ENCODE measurements at regions not wholly inside any gene's neighbourhood (a gene's known extent, or its start where the extent isn't known, plus 50 kb on each side); places are given as distances from the start of the nearest gene placed in this dataset.

DNA sequence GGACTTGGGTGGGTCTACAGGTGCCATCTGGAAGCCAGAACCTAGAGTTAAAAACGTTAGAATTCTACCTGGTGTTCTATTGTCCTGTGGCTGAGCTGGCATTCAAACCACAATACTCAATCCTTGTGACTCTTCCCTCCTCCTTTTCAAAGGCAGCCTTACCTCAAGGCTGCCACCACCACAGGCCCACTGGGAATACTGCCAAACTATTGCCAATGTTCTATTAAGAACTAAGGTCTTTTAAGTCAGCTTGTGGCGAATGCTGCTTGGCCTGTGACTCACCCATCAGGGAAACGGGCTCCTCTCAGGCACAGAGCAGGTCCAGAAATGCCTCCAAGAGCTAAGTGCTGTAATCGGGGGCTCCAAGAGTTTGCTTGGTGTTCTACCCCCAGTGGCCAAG is 1008.4 kb downstream of the JRKL start:
- H3K9me3 ChIP-seq (ENCODE audit: control insufficient read depth, low read depth, low read length): no peaks in the 10 kb centered on the region
- H2BK120ac ChIP-seq (ENCODE audit: low read depth, low read length, poor library complexity, severe bottlenecking): no peak overlapping the region
- Mint-ChIP-seq H3K27me3 (ENCODE audit: low read depth) (no peaks in the 10 kb centered on the region), H3K36me3 (ENCODE audit: insufficient read depth in 1 of 3, low read depth in 3 of 3) (no peaks in the 10 kb centered on the region; a peak in 1 of 7 replicates), H3K4me3 (no peak overlapping the region), H3K9me3 (no peaks in the 10 kb centered on the region), H3K27ac (no peak overlapping the region; a peak in 1 of 7 replicates), H3K4me1 (no peaks in the 10 kb centered on the region)
- no peak overlapping the region for H2AK5ac ChIP-seq (ENCODE audit: insufficient read length, low read length)
- H3K14ac ChIP-seq (ENCODE audit: insufficient read depth, low read length): no peak overlapping the region
- H2BK5ac ChIP-seq (ENCODE audit: insufficient read length, low read length): no peak overlapping the region
- no peak overlapping the region for H4K5ac ChIP-seq (ENCODE audit: insufficient read length, low read depth, low read length)
- no peak overlapping the region for H2BK12ac ChIP-seq (ENCODE audit: insufficient read length, low read depth, low read length)
- whole genome bisulfite sequencing (ENCODE audit: extremely low coverage, insufficient read length, low lambda C conversion rate): no CpG with 5 or more reads among the region's 4 CpGs
- no peaks in the 10 kb centered on the region for H3K27me3 ChIP-seq (ENCODE audit: insufficient read depth, low read length)
- H3K4me1 ChIP-seq (ENCODE audit: insufficient read depth, low read length): no peaks in the 10 kb centered on the region
- H2BK20ac ChIP-seq (ENCODE audit: low read depth, low read length, poor library complexity, severe bottlenecking): no peak overlapping the region
- no peak overlapping the region for H3K9ac ChIP-seq (ENCODE audit: extremely low read depth, insufficient read length, low read length)
- H4K91ac ChIP-seq (ENCODE audit: insufficient read length, low read depth, low read length): no peak overlapping the region
- no peak overlapping the region for H3K18ac ChIP-seq (ENCODE audit: insufficient read length, low read depth, low read length)
- H2BK15ac ChIP-seq (ENCODE audit: low read depth, low read length): no peak overlapping the region
- H3K79me1 ChIP-seq (ENCODE audit: insufficient read depth, low read depth, low read length, poor library complexity, severe bottlenecking): no peaks in the 10 kb centered on the region
- DNase-seq: no peak
- H3K27ac ChIP-seq (ENCODE audit: insufficient read length, low read depth, low read length): no peak overlapping the region
- TF ChIP-seq, protein P1, sequence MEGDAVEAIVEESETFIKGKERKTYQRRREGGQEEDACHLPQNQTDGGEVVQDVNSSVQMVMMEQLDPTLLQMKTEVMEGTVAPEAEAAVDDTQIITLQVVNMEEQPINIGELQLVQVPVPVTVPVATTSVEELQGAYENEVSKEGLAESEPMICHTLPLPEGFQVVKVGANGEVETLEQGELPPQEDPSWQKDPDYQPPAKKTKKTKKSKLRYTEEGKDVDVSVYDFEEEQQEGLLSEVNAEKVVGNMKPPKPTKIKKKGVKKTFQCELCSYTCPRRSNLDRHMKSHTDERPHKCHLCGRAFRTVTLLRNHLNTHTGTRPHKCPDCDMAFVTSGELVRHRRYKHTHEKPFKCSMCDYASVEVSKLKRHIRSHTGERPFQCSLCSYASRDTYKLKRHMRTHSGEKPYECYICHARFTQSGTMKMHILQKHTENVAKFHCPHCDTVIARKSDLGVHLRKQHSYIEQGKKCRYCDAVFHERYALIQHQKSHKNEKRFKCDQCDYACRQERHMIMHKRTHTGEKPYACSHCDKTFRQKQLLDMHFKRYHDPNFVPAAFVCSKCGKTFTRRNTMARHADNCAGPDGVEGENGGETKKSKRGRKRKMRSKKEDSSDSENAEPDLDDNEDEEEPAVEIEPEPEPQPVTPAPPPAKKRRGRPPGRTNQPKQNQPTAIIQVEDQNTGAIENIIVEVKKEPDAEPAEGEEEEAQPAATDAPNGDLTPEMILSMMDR (conservative IDR thresholded peaks at IDR 0.05): no peak
- no peak overlapping the region for H3K56ac ChIP-seq (ENCODE audit: insufficient read length, low read depth, low read length)
- no peak overlapping the region for H2AFZ ChIP-seq (ENCODE audit: low read length)
- H4K20me1 ChIP-seq (ENCODE audit: control insufficient read depth, insufficient read depth, insufficient read length): no peaks in the 10 kb centered on the region
- no peak overlapping the region for H3K23ac ChIP-seq (ENCODE audit: insufficient read length, low read depth, low read length)
- no peak overlapping the region for H3K4ac ChIP-seq (ENCODE audit: low read depth, low read length)
- no peak overlapping the region for H3T11ph ChIP-seq (ENCODE audit: low read length)
- no peak overlapping the region for H4K8ac ChIP-seq (replicated peaks; ENCODE audit: insufficient read length, low read depth, low read length)
- H3K23me2 ChIP-seq (ENCODE audit: insufficient read length, low read depth, low read length, poor library complexity, severe bottlenecking): no peaks in the 10 kb centered on the region
- H3K79me2 ChIP-seq (ENCODE audit: insufficient read depth, low read length): no peaks in the 10 kb centered on the region
- H3K4me2 ChIP-seq (ENCODE audit: insufficient read depth, insufficient read length, low read length): no peak overlapping the region
